MCF 10A (cell line): ENCODE measurements at regions not wholly inside any gene's neighbourhood (a gene's known extent, or its start where the extent isn't known, plus 50 kb on each side); places are given as distances from the start of the nearest gene placed in this dataset.
"Not testable (repeated sequence)": the region's sequence is repeated elsewhere in the genome, so short reads cannot be mapped to it uniquely, and the experiment has no call there.

Experiments used
- BruUV-seq: library from RNA; stranded (reverse); fragments of 400-500 nt; replicated peaks from 2 replicates; lab custom pipeline; 2021; lab: Mats Ljungman, UMichigan
- CTCF ChIA-PET: fragments of 300-600 bp; sonication (Branson Sonifier 250); formaldehyde crosslinking; extraction: SDS; loops from one replicate; lab custom pipeline; 2021; ENCODE audit warnings: antibody characterized with exemption, inconsistent platforms; lab: Yijun Ruan, JAX
- POLR2A ChIA-PET: fragments of 300-600, 350-650 bp; sonication (Branson Sonifier 250); formaldehyde crosslinking; extraction: SDS; loops from one replicate; lab custom pipeline; 2020; ENCODE audit warnings: antibody characterized with exemption, inconsistent platforms; lab: Yijun Ruan, JAX
- DNase-seq: peaks from one replicate; pipeline ENCODE4 v3.0.0-alpha.2; 2018; ENCODE audit not compliant: unreplicated experiment
- H3K27ac Mint-ChIP-seq: one replicate; pipeline ENCODE4 v1.8.0; 2022; ENCODE audit warnings: mild to moderate bottlenecking, low read depth, mixed read lengths; ENCODE audit not compliant: unreplicated experiment
- H3K27me3 Mint-ChIP-seq: one replicate; pipeline ENCODE4 v1.8.0; 2022; ENCODE audit warnings: mixed read lengths; ENCODE audit not compliant: insufficient read depth, unreplicated experiment
- H3K36me3 Mint-ChIP-seq: one replicate; pipeline ENCODE4 v1.8.0; 2022; ENCODE audit warnings: mild to moderate bottlenecking, moderate library complexity, mixed read lengths; ENCODE audit not compliant: insufficient read depth, unreplicated experiment
- H3K4me1 Mint-ChIP-seq: one replicate; pipeline ENCODE4 v1.8.0; 2022; ENCODE audit warnings: mixed read lengths; ENCODE audit not compliant: insufficient read depth, unreplicated experiment
- H3K4me3 Mint-ChIP-seq: one replicate; pipeline ENCODE4 v1.8.0; 2022; ENCODE audit warnings: mild to moderate bottlenecking, moderate library complexity, mixed read lengths; ENCODE audit not compliant: unreplicated experiment
- H3K9me3 Mint-ChIP-seq: one replicate; pipeline ENCODE4 v1.8.0; 2022; ENCODE audit warnings: mixed read lengths; ENCODE audit not compliant: unreplicated experiment
- CTCF ChIP-seq: fragments of 200-600 bp; IDR thresholded peaks from one replicate; pipeline ENCODE4 v1.8.0; 2022; ENCODE audit warnings: antibody characterized with exemption, mild to moderate bottlenecking; ENCODE audit not compliant: unreplicated experiment
- intact Hi-C: fragments of 100-400 bp; cut with micrococcal nuclease; formaldehyde crosslinking; loops from 2 replicates; pipeline ENCODE4 v1.14.1; 2022

- ChIA-PET POLR2A (no interaction called here), CTCF (no interaction called here)
- no peaks in the 10 kb centered on the region for H3K9me3 Mint-ChIP-seq
- peak; percentile 12 for DNase-seq
- no peak for TF ChIP-seq CTCF
- H3K36me3 Mint-ChIP-seq: no peaks in the 10 kb centered on the region
- no peak overlapping the region for H3K4me3 Mint-ChIP-seq
- H3K27me3 Mint-ChIP-seq: peaks cover 97% of the 10 kb centered on the region
- intact Hi-C loops: no loop called here
- H3K27ac Mint-ChIP-seq: no peak overlapping the region
- no TSS peak for BruUV-seq
- no peaks in the 10 kb centered on the region for H3K4me1 Mint-ChIP-seq
Measured at GRCh38 chr14:106268013-106268727, 741.8 kb downstream of the TMEM121 start.

GRCh38 chr14:106269029-106269428, 742.6 kb downstream of the TMEM121 start:
- H3K36me3 Mint-ChIP-seq: no peaks in the 10 kb centered on the region
- POLR2A ChIA-PET: no interaction called here
- no peak for TF ChIP-seq CTCF
- intact Hi-C loops: no loop called here
- CTCF ChIA-PET: no interaction called here
- no TSS peak for BruUV-seq
- DNase-seq: no peak
- H3K9me3 Mint-ChIP-seq: no peaks in the 10 kb centered on the region
- H3K4me3 Mint-ChIP-seq: no peak overlapping the region
- peaks cover 95% of the 10 kb centered on the region for H3K27me3 Mint-ChIP-seq
- H3K4me1 Mint-ChIP-seq: no peaks in the 10 kb centered on the region
- no peak overlapping the region for H3K27ac Mint-ChIP-seq

- BruUV-seq: no TSS peak
- CTCF ChIA-PET: no interaction called here
- Mint-ChIP-seq H3K4me3 (no peak overlapping the region), H3K27me3 (peaks cover 95% of the 10 kb centered on the region), H3K36me3 (no peaks in the 10 kb centered on the region), H3K9me3 (no peaks in the 10 kb centered on the region), H3K27ac (no peak overlapping the region), H3K4me1 (no peaks in the 10 kb centered on the region)
- intact Hi-C loops: loop anchor here (1.0 kb wide), 1 partner anchor 9 kb away; no protein-coding TSS in a partner anchor
- no peak for TF ChIP-seq CTCF
- POLR2A ChIA-PET: no interaction called here
- no peak for DNase-seq
Measured at GRCh38 chr14:106269451-106270204, 743.2 kb downstream of the TMEM121 start.

DNA sequence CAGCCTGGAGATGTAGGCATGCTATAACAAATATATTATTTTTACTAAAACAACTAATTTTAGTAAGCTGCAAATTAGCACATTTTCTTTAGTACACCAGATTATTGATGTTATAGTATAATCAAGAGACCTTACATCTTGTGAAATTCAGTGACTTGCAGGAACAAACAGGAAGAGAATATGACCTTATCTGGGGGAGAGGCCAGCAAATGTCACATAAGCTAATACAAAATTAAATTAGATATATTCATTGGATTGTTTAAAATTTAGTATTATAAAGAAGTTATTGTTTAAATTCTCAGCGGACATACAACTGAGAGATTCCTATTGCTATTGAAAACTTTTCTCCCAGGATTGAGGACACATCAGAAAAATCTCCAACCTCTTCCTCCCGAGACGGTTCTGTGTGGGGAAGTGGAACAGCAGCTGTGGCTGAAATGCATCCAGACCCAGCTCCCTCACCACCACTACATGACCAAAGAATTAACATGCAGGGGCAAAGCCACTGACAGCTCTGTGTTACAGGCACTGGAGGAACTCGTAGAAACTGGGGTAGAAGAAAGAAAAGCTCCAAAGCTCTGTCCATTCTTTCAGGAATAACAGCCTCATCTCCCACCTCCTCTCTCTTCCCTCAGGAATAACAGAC, 744.2 kb downstream of the TMEM121 start:
- POLR2A ChIA-PET, H3K27ac Mint-ChIP-seq, BruUV-seq, H3K9me3 Mint-ChIP-seq, CTCF ChIA-PET, H3K4me1 Mint-ChIP-seq, H3K36me3 Mint-ChIP-seq, DNase-seq, H3K4me3 Mint-ChIP-seq: not testable (repeated sequence)
- H3K27me3 Mint-ChIP-seq: peaks cover 95% of the 10 kb centered on the region
- intact Hi-C loops: loop anchor here (1.0 kb wide), 1 partner anchor 10 kb away; no protein-coding TSS in a partner anchor
